Left lung (tissue), 4 donors: ENCODE measurements at regions not wholly inside any gene's neighbourhood (a gene's known extent, or its start where the extent isn't known, plus 50 kb on each side); places are given as distances from the start of the nearest gene placed in this dataset.

Experiments used
- ATAC-seq: fragments of 200-7000 bp; cut with Tn5 transposase; one replicate; pipeline ENCODE4 v1.9.1; 2020; ENCODE audit warnings: moderate library complexity
- DNase-seq, 4 donors: peaks; one replicate each; pipeline ENCODE4 v3.0.0-alpha.2; 2013 to 2020
- H3K27ac ChIP-seq, 2 donors: fragments of 200-600 bp; sonication (generic) in 1 of 2; one replicate each; pipeline versions ENCODE4 v1.5.0 to v1.8.0; 2020 to 2021
- H3K27me3 ChIP-seq, 2 donors: fragments of 200-600 bp; sonication (generic) in 1 of 2; one replicate each; pipeline versions ENCODE4 v1.5.0 to v1.8.0; 2020 to 2021
- H3K36me3 ChIP-seq, 2 donors: fragments of 200-600 bp; sonication (generic) in 1 of 2; one replicate each; pipeline versions ENCODE4 v1.5.0 to v1.8.0; 2020 to 2021
- H3K4me1 ChIP-seq, 2 donors: fragments of 200-600 bp; one replicate each; pipeline ENCODE4 v1.8.0; 2021
- H3K4me3 ChIP-seq, 2 donors: fragments of 200-600 bp; sonication (generic) in 1 of 2; one replicate each; pipeline versions ENCODE4 v1.5.0 to v1.8.0; 2020 to 2021; ENCODE audit warnings: mild to moderate bottlenecking in 1 of 2
- H3K9me3 ChIP-seq, 2 donors: fragments of 200-600 bp; sonication (generic) in 1 of 2; one replicate each; pipeline versions ENCODE4 v1.5.0 to v1.8.0; 2020 to 2021
- CTCF ChIP-seq, 2 donors: fragments of 200-600 bp; sonication (generic) in 1 of 2; IDR thresholded peaks; one replicate each; pipeline versions ENCODE4 v1.5.0 to v1.8.0; 2021; ENCODE audit warnings: antibody characterized with exemption in 2 of 2
- intact Hi-C, 2 donors: fragments of 100-400 bp; cut with DNase I; formaldehyde crosslinking; loops; one replicate each; pipeline versions ENCODE4 v1.11.2 to v1.14.2; 2022
- donor health status: DM: no; HTN: yes; CAD: no.
- donor health status: DM: no; HTN: no; CAD: no.

- no peaks in the 10 kb centered on the region for H3K4me1 ChIP-seq
- no peaks in the 10 kb centered on the region for H3K36me3 ChIP-seq
- DNase-seq (no peak), ATAC-seq (no peak)
- TF ChIP-seq CTCF (IDR thresholded peaks at IDR 0.05): no peak
- no peaks in the 10 kb centered on the region for H3K9me3 ChIP-seq
- no peak overlapping the region for H3K4me3 ChIP-seq
- no peak overlapping the region for H3K27ac ChIP-seq
- H3K27me3 ChIP-seq: no peaks in the 10 kb centered on the region
- intact Hi-C loops: no loop called here
Measured at GRCh38 chr13:89965252-89965651, 1382.2 kb upstream of the MIR17HG start.

GRCh38 chr13:89966524-89966923 lies 1381.0 kb upstream of the MIR17HG start:
- intact Hi-C loops: no loop called here
- ATAC-seq (no peak), DNase-seq (no peak)
- no peaks in the 10 kb centered on the region for H3K9me3 ChIP-seq
- no peak for TF ChIP-seq CTCF (IDR thresholded peaks at IDR 0.05)
- H3K4me3 ChIP-seq: no peak overlapping the region
- no peaks in the 10 kb centered on the region for H3K27me3 ChIP-seq
- H3K4me1 ChIP-seq: no peaks in the 10 kb centered on the region
- H3K27ac ChIP-seq: no peak overlapping the region
- no peaks in the 10 kb centered on the region for H3K36me3 ChIP-seq

GRCh38 chr13:89967701-89968100 lies 1379.8 kb upstream of the MIR17HG start:
- Histone ChIP-seq H3K36me3 (no peaks in the 10 kb centered on the region), H3K4me1 (no peaks in the 10 kb centered on the region), H3K27me3 (no peaks in the 10 kb centered on the region), H3K4me3 (no peak overlapping the region), H3K27ac (no peak overlapping the region), H3K9me3 (no peaks in the 10 kb centered on the region)
- no peak for TF ChIP-seq CTCF (IDR thresholded peaks at IDR 0.05)
- no peak for ATAC-seq
- intact Hi-C loops: no loop called here
- no peak for DNase-seq

- DNase-seq: no peak
- Histone ChIP-seq H3K36me3 (no peaks in the 10 kb centered on the region), H3K4me3 (no peak overlapping the region), H3K9me3 (no peaks in the 10 kb centered on the region), H3K4me1 (no peaks in the 10 kb centered on the region), H3K27ac (no peak overlapping the region), H3K27me3 (no peaks in the 10 kb centered on the region)
- intact Hi-C loops: no loop called here
- no peak for ATAC-seq
- no peak for TF ChIP-seq CTCF (IDR thresholded peaks at IDR 0.05)
Measured at GRCh38 chr13:89968470-89968869, 1379.0 kb upstream of the MIR17HG start.

- Histone ChIP-seq H3K27me3 (no peaks in the 10 kb centered on the region), H3K9me3 (no peaks in the 10 kb centered on the region), H3K36me3 (no peaks in the 10 kb centered on the region), H3K4me1 (no peaks in the 10 kb centered on the region), H3K4me3 (no peak overlapping the region), H3K27ac (no peak overlapping the region)
- intact Hi-C loops: no loop called here
- no peak for TF ChIP-seq CTCF (IDR thresholded peaks at IDR 0.05)
- no peak for DNase-seq
- ATAC-seq: no peak
Measured at GRCh38 chr13:89970353-89970709, 1377.2 kb upstream of the MIR17HG start.
